Neural crest cell (in vitro differentiated cells): ENCODE measurements at regions not wholly inside any gene's neighbourhood (a gene's known extent, or its start where the extent isn't known, plus 50 kb on each side); places are given as distances from the start of the nearest gene placed in this dataset.

Source experiments
- DNase-seq: peaks from one replicate; pipeline ENCODE4 v3.0.0; 2021; ENCODE audit warnings: low read depth, mixed read lengths, low spot score
- H3K27ac Mint-ChIP-seq: one replicate; pipeline ENCODE4 v1.8.0; 2021; ENCODE audit warnings: mild to moderate bottlenecking, mixed read lengths; ENCODE audit not compliant: unreplicated experiment
- H3K27me3 Mint-ChIP-seq: 2 replicates; pipeline ENCODE4 v1.8.0; 2021; ENCODE audit warnings: low read depth, mild to moderate bottlenecking, mixed read lengths
- H3K36me3 Mint-ChIP-seq: 2 replicates; pipeline ENCODE4 v1.8.0; 2021; ENCODE audit warnings: low read depth, mild to moderate bottlenecking, mixed read lengths
- H3K4me1 Mint-ChIP-seq: 2 replicates; pipeline ENCODE4 v1.8.0; 2021; ENCODE audit warnings: mixed read lengths
- H3K4me3 Mint-ChIP-seq: one replicate; pipeline ENCODE4 v1.8.0; 2021; ENCODE audit warnings: mild to moderate bottlenecking, mixed read lengths
- H3K9me3 Mint-ChIP-seq: 2 replicates; pipeline ENCODE4 v1.8.0; 2021; ENCODE audit warnings: mixed read lengths
- TF ChIP-seq, protein P1 (sequence below): fragments of 200-600 bp; sonication (generic); conservative IDR thresholded peaks from 2 replicates; pipeline ENCODE4 v1.5.0; 2021; ENCODE audit warnings: antibody characterized with exemption, mild to moderate bottlenecking

DNA sequence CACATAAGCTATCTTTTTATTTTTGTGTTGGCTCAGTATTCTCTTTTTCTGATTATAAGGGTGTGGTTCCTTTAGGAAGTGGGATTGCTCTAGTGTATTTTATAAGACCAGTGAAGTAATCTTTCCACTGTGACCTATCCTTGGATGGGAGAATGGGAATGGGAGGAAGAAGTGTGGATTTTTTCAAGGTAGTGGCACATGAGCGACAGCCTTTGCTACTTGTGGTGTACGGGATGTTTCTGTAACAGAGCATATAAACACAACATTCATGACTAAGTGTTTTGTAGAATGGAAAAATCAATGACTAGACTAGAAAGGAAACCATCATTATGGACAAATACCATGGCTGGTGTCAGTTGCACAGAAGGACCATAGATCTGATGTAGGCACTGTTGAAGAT is 209.6 kb downstream of the GIPC2 start:
- H3K36me3 Mint-ChIP-seq: no peaks in the 10 kb centered on the region
- no peaks in the 10 kb centered on the region for H3K9me3 Mint-ChIP-seq
- TF ChIP-seq, protein P1, sequence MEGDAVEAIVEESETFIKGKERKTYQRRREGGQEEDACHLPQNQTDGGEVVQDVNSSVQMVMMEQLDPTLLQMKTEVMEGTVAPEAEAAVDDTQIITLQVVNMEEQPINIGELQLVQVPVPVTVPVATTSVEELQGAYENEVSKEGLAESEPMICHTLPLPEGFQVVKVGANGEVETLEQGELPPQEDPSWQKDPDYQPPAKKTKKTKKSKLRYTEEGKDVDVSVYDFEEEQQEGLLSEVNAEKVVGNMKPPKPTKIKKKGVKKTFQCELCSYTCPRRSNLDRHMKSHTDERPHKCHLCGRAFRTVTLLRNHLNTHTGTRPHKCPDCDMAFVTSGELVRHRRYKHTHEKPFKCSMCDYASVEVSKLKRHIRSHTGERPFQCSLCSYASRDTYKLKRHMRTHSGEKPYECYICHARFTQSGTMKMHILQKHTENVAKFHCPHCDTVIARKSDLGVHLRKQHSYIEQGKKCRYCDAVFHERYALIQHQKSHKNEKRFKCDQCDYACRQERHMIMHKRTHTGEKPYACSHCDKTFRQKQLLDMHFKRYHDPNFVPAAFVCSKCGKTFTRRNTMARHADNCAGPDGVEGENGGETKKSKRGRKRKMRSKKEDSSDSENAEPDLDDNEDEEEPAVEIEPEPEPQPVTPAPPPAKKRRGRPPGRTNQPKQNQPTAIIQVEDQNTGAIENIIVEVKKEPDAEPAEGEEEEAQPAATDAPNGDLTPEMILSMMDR: no peak
- no peak for DNase-seq
- no peak overlapping the region for H3K4me3 Mint-ChIP-seq
- H3K27me3 Mint-ChIP-seq: peaks cover 49% of the 10 kb centered on the region
- H3K4me1 Mint-ChIP-seq: no peaks in the 10 kb centered on the region
- H3K27ac Mint-ChIP-seq: no peak overlapping the region

DNA sequence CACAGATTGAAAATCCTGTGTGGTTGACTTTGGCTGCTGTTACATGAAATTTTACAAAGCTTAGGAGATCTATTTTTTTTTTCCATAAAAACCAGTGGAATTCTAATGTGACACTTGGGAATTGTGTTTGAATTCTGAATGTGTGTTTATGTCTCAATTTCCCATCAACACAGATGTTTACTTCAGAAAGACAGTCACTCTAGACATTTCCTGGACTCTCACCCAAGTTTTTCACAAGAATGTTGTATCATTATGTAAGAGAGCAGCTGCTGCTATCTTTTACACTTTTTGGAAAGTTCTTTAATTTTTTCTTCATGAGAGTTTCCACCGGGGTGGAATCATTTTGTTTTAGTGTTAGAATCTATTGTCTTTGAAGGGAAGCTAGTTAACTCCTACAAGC is 210.1 kb downstream of the GIPC2 start:
- Mint-ChIP-seq H3K27me3 (peaks cover 49% of the 10 kb centered on the region), H3K9me3 (no peaks in the 10 kb centered on the region), H3K36me3 (no peaks in the 10 kb centered on the region), H3K27ac (no peak overlapping the region), H3K4me3 (no peak overlapping the region), H3K4me1 (no peaks in the 10 kb centered on the region)
- TF ChIP-seq, protein P1: no peak
- DNase-seq: no peak

DNA sequence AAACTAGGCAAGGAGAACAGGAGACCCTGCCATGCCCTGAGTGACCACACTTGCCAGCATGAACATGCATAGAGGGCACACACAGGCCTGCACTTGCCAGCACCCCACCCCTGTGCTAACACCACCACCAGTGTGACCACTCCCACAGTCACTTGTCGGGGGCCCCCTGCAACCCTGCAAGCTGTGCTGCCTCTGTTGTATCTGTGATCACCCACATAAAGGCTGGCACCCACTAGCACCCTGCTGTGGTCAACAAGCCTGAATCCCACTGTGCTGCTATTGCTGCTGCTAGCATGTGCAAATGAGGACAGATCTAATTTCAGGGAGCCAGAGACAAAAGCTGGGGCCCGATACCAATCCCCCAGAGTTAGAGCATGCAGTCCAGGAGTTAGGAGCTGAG is 217.7 kb downstream of the GIPC2 start:
- H3K27me3 Mint-ChIP-seq: peaks cover 24% of the 10 kb centered on the region
- H3K4me3 Mint-ChIP-seq: no peak overlapping the region
- peaks cover 5% of the 10 kb centered on the region for H3K9me3 Mint-ChIP-seq
- TF ChIP-seq, protein P1: no peak
- no peak overlapping the region for H3K27ac Mint-ChIP-seq
- no peaks in the 10 kb centered on the region for H3K36me3 Mint-ChIP-seq
- no peaks in the 10 kb centered on the region for H3K4me1 Mint-ChIP-seq
- no peak for DNase-seq

DNA sequence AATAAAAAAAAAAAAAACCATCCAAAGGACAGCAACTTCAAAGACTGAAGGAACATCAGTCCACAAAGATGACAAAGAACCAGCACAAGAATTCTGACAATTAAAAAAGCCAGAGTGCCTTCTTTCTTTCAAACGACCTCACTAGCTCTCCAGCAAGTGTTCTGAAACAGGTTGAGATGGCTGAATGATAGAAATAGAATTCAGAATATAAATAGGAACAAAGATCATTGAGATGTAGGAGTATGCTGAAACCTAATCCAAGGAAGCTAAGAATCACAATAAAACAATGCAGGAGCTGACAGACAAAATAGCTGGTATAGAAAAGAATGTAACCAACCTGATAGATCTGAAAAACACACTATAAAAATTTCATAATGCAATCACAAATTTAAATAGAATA is 218.2 kb downstream of the GIPC2 start:
- H3K27me3 Mint-ChIP-seq: peaks cover 27% of the 10 kb centered on the region
- no peak overlapping the region for H3K27ac Mint-ChIP-seq
- TF ChIP-seq, protein P1: no peak
- H3K4me1 Mint-ChIP-seq: no peaks in the 10 kb centered on the region
- peaks cover 5% of the 10 kb centered on the region for H3K9me3 Mint-ChIP-seq
- H3K36me3 Mint-ChIP-seq: no peaks in the 10 kb centered on the region
- no peak overlapping the region for H3K4me3 Mint-ChIP-seq
- DNase-seq: no peak

DNA sequence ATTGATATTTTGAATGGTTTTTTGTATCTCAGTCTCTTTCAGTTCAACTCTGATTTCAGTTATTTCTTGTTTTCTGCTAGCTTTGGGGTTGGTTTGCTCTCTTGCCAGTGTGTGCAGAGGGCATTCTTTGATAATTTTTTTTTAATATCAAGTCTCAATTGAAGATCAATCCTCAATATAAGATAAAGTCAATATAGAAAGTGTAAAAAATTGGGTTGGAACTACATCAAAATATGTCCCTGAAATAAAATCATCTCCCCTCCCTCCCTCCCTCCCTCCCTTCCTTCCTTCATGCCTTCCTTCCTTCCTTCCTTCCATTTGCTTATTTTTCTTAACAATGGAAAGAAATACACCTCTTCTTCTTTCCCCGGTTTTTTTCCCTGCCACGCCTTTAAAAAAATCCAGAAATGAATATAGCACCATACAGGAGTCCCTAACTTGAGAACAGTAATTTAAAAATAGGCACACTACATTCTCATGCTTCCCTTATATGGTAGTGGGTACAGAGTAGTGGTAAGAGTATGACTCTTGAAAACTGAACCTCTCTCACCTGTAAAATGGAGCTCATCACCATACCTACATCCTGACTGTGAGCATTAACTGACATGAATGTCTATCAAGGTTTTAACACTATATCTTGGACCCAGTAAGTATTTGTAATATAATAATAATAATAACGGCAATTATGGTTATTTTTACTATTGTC is 221.9 kb downstream of the GIPC2 start:
- TF ChIP-seq, protein P1: no peak
- no peak for DNase-seq
- H3K4me1 Mint-ChIP-seq: no peaks in the 10 kb centered on the region
- H3K27me3 Mint-ChIP-seq: peaks cover 28% of the 10 kb centered on the region
- no peak overlapping the region for H3K4me3 Mint-ChIP-seq
- peaks cover 5% of the 10 kb centered on the region for H3K9me3 Mint-ChIP-seq
- no peak overlapping the region for H3K27ac Mint-ChIP-seq
- H3K36me3 Mint-ChIP-seq: no peaks in the 10 kb centered on the region
